ENCODE measurements at regions not wholly inside any gene's neighbourhood (a gene's known extent, or its start where the extent isn't known, plus 50 kb on each side); places are given as distances from the start of the nearest gene placed in this dataset.

- ATAC-seq = no peak
- TF ChIP-seq POU6F1 (CRISPR knock-in tag; IDR thresholded peaks at IDR 0.05; ENCODE audit: borderline replicate concordance, low read depth) (no peak), ZNF8 (CRISPR knock-in tag; IDR thresholded peaks at IDR 0.05) (no peak), PATZ1 (CRISPR knock-in tag; IDR thresholded peaks at IDR 0.05; ENCODE audit: borderline replicate concordance) (no peak), ISL1 (CRISPR knock-in tag; IDR thresholded peaks at IDR 0.05) (no peak), ZNF565 (CRISPR knock-in tag; conservative IDR thresholded peaks at IDR 0.05; ENCODE audit: low read depth) (no peak), CSRNP3 (CRISPR knock-in tag; IDR thresholded peaks at IDR 0.05) (no peak), ZFP3 (CRISPR knock-in tag; IDR thresholded peaks at IDR 0.05) (no peak), ZFP30 (CRISPR knock-in tag; IDR thresholded peaks at IDR 0.05) (no peak), ZC3H10 (CRISPR knock-in tag; IDR thresholded peaks at IDR 0.05) (no peak), ARNTL (CRISPR knock-in tag; IDR thresholded peaks at IDR 0.05; ENCODE audit: borderline replicate concordance, low read depth) (no peak), BACH2 (CRISPR knock-in tag; IDR thresholded peaks at IDR 0.05; ENCODE audit: borderline replicate concordance) (no peak), RARB (CRISPR knock-in tag; IDR thresholded peaks at IDR 0.05) (no peak), PPARA (CRISPR knock-in tag; IDR thresholded peaks at IDR 0.05; ENCODE audit: borderline replicate concordance) (no peak), TSHZ2 (CRISPR knock-in tag; IDR thresholded peaks at IDR 0.05) (no peak)
Measured at GRCh38 chr18:46262856-46263255, 158.7 kb downstream of the HAUS1 start.

- ATAC-seq = peak; percentile 28; the same call in 2 of the 3 replicates
- TF ChIP-seq OSR1 (CRISPR knock-in tag; IDR thresholded peaks at IDR 0.05) (no peak), PATZ1 (CRISPR knock-in tag; IDR thresholded peaks at IDR 0.05; ENCODE audit: borderline replicate concordance) (no peak), CREB5 (CRISPR knock-in tag; IDR thresholded peaks at IDR 0.05; ENCODE audit: low read depth) (no peak), SNAI2 (CRISPR knock-in tag; IDR thresholded peaks at IDR 0.05) (no peak)
Measured at GRCh38 chr18:46264255-46264654, 160.1 kb downstream of the HAUS1 start.

- ATAC-seq = no peak
- TF ChIP-seq TSHZ2 (CRISPR knock-in tag; IDR thresholded peaks at IDR 0.05) (no peak), SNAI2 (CRISPR knock-in tag; IDR thresholded peaks at IDR 0.05) (no peak), ISL1 (CRISPR knock-in tag; IDR thresholded peaks at IDR 0.05) (no peak), ARNTL (CRISPR knock-in tag; IDR thresholded peaks at IDR 0.05; ENCODE audit: borderline replicate concordance, low read depth) (no peak), ZFP3 (CRISPR knock-in tag; IDR thresholded peaks at IDR 0.05) (no peak), RARB (CRISPR knock-in tag; IDR thresholded peaks at IDR 0.05) (no peak), TOX (CRISPR knock-in tag; IDR thresholded peaks at IDR 0.05; ENCODE audit: borderline replicate concordance) (no peak), ZC3H10 (CRISPR knock-in tag; IDR thresholded peaks at IDR 0.05) (no peak), TCF4 (CRISPR knock-in tag; IDR thresholded peaks at IDR 0.05; ENCODE audit: borderline replicate concordance) (no peak), PATZ1 (CRISPR knock-in tag; IDR thresholded peaks at IDR 0.05; ENCODE audit: borderline replicate concordance) (no peak)
Measured at GRCh38 chr18:46265196-46266156, 161.3 kb downstream of the HAUS1 start.

Data from SK-N-SH treated with all-trans-retinoic acid at 6 μM for 48 hours (cell line).